ENCODE measurements at regions not wholly inside any gene's neighbourhood (a gene's known extent, or its start where the extent isn't known, plus 50 kb on each side); places are given as distances from the start of the nearest gene placed in this dataset.
"Not testable (repeated sequence)": the region's sequence is repeated elsewhere in the genome, so short reads cannot be mapped to it uniquely, and the experiment has no call there.

DNA sequence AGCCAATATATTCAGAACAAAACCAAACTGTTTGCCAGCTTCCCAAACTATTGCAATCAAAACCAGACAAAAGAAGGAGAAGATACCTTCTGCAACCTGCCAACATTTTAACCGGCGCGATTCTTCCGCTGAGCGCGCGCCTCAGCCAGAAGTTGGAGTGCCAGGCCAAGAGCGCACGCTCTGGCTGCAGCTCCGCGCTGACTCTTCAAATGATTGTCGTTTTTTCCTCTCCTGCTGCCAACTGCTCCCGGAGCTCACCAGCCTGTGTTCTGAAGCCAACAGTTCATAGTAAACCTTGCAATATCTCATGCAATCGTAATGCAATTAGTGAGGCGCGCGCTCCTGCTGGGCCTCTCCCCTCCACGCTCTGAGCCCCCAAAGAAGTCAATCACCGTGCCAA is 259.7 kb upstream of the MGMT start:
- H3K27ac ChIP-seq = no peak overlapping the region
- H3K4me3 ChIP-seq = no peak overlapping the region
- DNase-seq (ENCODE audit: low spot score) = no peak
- H3K4me2 ChIP-seq = no peak overlapping the region
- no peaks in the 10 kb centered on the region for H3K9me3 ChIP-seq (ENCODE audit: low read depth)
- no peaks in the 10 kb centered on the region for H3K27me3 ChIP-seq
- 95% methylated on average over 19 of the region's 19 CpGs for WGBS (ENCODE audit: low lambda C conversion rate, missing lambda C conversion rate)
- no peaks in the 10 kb centered on the region for H3K79me2 ChIP-seq
- H3K9me2 ChIP-seq (replicated peaks; ENCODE audit: insufficient read depth) = no peaks in the 10 kb centered on the region
- no peaks in the 10 kb centered on the region for H4K20me1 ChIP-seq (ENCODE audit: insufficient read depth, poor library complexity, severe bottlenecking)
- no peak overlapping the region for H2AFZ ChIP-seq
- TF ChIP-seq EZH2phosphoT487 (IDR thresholded peaks at IDR 0.05; ENCODE audit: low read depth, severe bottlenecking, unreplicated experiment) = no peak
- no peak for TF ChIP-seq CTCF (IDR thresholded peaks at IDR 0.05; ENCODE audit: poor library complexity)
- TF ChIP-seq EZH2 (IDR thresholded peaks at IDR 0.05; ENCODE audit: borderline replicate concordance) = no peak
- no peaks in the 10 kb centered on the region for H3K36me3 ChIP-seq (replicated peaks; ENCODE audit: insufficient read depth, low read depth)
- H3K4me1 ChIP-seq (ENCODE audit: insufficient read depth) = no peaks in the 10 kb centered on the region

DNA sequence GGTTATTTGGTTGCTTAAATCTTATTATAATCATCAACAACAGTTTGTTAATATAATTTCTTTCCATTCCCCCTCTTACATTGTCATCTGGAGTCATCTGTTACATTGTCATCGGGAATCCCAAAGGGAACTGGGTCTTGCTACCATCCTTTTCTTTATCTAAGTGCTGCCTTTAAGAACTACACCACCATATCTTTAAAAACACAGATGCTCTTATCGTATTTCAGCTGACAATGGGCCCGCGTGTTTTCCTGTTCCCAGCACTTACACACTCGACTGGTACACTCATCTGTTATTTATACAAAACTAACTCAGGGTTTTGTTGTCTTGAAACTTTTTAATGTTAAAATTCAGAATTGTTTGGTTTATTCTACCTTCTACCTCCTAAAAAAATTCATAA is 256.2 kb upstream of the MGMT start:
- Histone ChIP-seq H4K20me1 (ENCODE audit: insufficient read depth, poor library complexity, severe bottlenecking) (no peaks in the 10 kb centered on the region), H3K27me3 (no peaks in the 10 kb centered on the region), H3K9me2 (replicated peaks; ENCODE audit: insufficient read depth) (no peaks in the 10 kb centered on the region), H3K79me2 (no peaks in the 10 kb centered on the region), H2AFZ (no peak overlapping the region), H3K27ac (no peak overlapping the region), H3K9me3 (ENCODE audit: low read depth) (no peaks in the 10 kb centered on the region), H3K4me3 (no peak overlapping the region), H3K4me2 (no peak overlapping the region), H3K36me3 (replicated peaks; ENCODE audit: insufficient read depth, low read depth) (no peaks in the 10 kb centered on the region), H3K4me1 (ENCODE audit: insufficient read depth) (no peaks in the 10 kb centered on the region)
- DNase-seq (ENCODE audit: low spot score) = no peak
- TF ChIP-seq CTCF (IDR thresholded peaks at IDR 0.05; ENCODE audit: poor library complexity) (no peak), EZH2 (IDR thresholded peaks at IDR 0.05; ENCODE audit: borderline replicate concordance) (no peak), EZH2phosphoT487 (IDR thresholded peaks at IDR 0.05; ENCODE audit: low read depth, severe bottlenecking, unreplicated experiment) (no peak)
- WGBS (ENCODE audit: low lambda C conversion rate, missing lambda C conversion rate) = 59% methylated on average over 5 of the region's 5 CpGs

- H3K9me3 ChIP-seq (ENCODE audit: low read depth) = no peaks in the 10 kb centered on the region
- H2AFZ ChIP-seq = no peak overlapping the region
- H3K27ac ChIP-seq = no peak overlapping the region
- H4K20me1 ChIP-seq (ENCODE audit: insufficient read depth, poor library complexity, severe bottlenecking) = no peaks in the 10 kb centered on the region
- no peaks in the 10 kb centered on the region for H3K79me2 ChIP-seq
- H3K4me2 ChIP-seq = no peak overlapping the region
- DNase-seq (ENCODE audit: low spot score) = no peak
- H3K4me1 ChIP-seq (ENCODE audit: insufficient read depth) = no peaks in the 10 kb centered on the region
- TF ChIP-seq EZH2phosphoT487 (IDR thresholded peaks at IDR 0.05; ENCODE audit: low read depth, severe bottlenecking, unreplicated experiment) = no peak
- no peak for TF ChIP-seq CTCF (IDR thresholded peaks at IDR 0.05; ENCODE audit: poor library complexity)
- no peak for TF ChIP-seq EZH2 (IDR thresholded peaks at IDR 0.05; ENCODE audit: borderline replicate concordance)
- H3K36me3 ChIP-seq (replicated peaks; ENCODE audit: insufficient read depth, low read depth) = no peaks in the 10 kb centered on the region
- no peaks in the 10 kb centered on the region for H3K27me3 ChIP-seq
- WGBS (ENCODE audit: low lambda C conversion rate, missing lambda C conversion rate) = 86% methylated on average over 1 of the region's 1 CpG
- H3K4me3 ChIP-seq = no peak overlapping the region
- no peaks in the 10 kb centered on the region for H3K9me2 ChIP-seq (replicated peaks; ENCODE audit: insufficient read depth)
Observed at GRCh38 chr10:129213256-129213655, 253.8 kb upstream of the MGMT start.

DNA sequence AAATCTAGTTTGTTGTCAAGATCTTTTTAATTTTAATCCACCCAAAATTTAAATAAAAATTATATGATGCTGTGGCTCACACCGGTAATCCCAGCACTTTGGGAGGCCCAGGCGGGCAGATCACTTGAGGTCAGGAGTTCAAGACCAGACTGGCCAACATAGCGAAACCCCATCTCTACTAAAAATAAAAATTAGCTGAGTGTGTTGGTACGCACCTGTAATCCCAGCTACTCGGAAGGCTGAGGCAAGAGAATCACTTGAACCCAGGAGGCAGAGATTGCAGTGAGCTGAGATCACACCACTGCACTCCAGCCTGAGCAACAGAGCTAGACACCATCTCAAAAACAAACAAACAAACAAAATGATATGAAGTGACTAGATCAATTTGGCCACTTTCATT is 253.0 kb upstream of the MGMT start:
- not testable (repeated sequence) for H3K27me3 ChIP-seq; H4K20me1 ChIP-seq (ENCODE audit: insufficient read depth, poor library complexity, severe bottlenecking); H3K9me3 ChIP-seq (ENCODE audit: low read depth); H3K79me2 ChIP-seq; DNase-seq (ENCODE audit: low spot score); H3K36me3 ChIP-seq (replicated peaks; ENCODE audit: insufficient read depth, low read depth); H3K4me1 ChIP-seq (ENCODE audit: insufficient read depth); H3K9me2 ChIP-seq (replicated peaks; ENCODE audit: insufficient read depth); H3K4me3 ChIP-seq; H2AFZ ChIP-seq; H3K27ac ChIP-seq; H3K4me2 ChIP-seq
- 92% methylated on average over 5 of the region's 5 CpGs for WGBS (ENCODE audit: low lambda C conversion rate, missing lambda C conversion rate)
